ENCODE measurements at regions not wholly inside any gene's neighbourhood (a gene's known extent, or its start where the extent isn't known, plus 50 kb on each side); places are given as distances from the start of the nearest gene placed in this dataset.

DNA sequence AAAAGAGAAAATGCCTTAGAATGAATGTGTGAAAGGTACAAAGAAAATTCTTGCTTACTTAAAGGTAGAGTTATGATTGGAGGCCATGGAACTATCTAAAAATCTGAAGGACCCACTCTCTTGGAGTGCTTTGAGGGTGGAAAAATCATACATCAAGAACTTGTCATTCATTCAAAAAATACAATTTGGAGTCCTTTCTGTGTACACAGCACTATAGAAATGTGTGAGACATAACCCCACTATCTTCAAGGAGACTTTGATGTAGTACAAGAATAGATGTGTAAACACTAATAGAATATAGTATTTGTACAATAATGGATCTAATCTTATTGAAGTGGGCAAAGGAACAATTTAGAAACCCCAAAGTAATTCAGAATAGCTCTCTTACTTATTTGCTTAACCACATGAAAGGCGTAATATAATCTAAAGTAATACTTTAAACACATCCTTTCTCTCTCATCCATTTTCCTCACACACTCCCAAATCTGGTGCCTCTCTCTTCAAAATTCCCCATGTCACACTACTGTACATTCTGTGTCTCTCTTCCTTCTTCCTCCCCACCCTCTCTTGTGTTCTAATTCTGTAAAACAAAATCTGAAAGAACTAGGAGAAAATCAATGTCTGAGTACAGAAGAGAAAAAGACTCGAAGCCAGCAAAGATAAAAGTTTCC lies 166.7 kb downstream of the DNAJB9 start:
- Histone ChIP-seq H3K9me3 (ENCODE audit: control insufficient read depth, low read depth, low read length) (no peaks in the 10 kb centered on the region), H3K4me1 (ENCODE audit: control insufficient read depth, insufficient read depth, low read length) (no peaks in the 10 kb centered on the region)
- WGBS (ENCODE audit: insufficient coverage, low lambda C conversion rate), result no CpG with 5 or more reads among the region's 2 CpGs

DNA sequence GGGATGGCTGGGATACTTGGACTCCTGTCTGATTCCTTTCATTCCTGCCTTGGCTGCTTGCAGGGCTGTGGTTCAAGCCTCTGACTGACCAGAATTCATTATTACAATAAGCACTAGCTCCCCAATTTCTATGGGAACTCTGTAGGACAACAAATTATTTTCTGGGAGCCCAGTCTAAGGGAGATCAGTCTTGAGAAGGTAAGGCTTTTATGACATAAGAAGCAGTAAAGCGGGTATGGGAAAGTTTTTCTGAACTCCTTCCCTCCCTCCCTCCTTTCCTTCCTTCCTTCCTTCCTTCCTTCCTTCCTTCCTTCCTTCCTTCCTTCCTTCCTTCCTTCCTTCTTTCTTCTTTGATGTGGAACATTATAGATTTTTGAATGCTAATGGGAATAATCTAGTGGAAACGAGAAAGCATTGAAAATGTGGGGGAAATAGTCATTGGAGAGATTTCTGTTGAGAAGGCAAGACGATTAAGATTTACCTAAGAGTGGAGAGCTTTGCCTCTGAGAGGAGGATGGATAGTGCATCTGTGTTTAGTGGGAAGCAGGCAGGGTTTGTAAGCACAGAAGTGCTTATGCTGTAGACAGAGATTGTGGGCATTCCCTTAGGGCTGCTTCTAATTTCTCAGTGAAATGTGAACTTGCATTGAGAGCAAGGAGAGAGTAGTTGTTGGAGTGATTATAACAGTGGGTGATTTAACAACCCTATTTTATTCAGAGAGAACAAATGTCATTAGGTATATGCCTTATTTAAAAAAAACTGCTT lies 201.5 kb downstream of the DNAJB9 start:
- DNase-seq, result no peak
- H3K4me1 ChIP-seq (ENCODE audit: control insufficient read depth, insufficient read depth, low read length), result no peaks in the 10 kb centered on the region
- no peak overlapping the region for H3K4me3 ChIP-seq (ENCODE audit: low read length)
- 100% methylated on average over 1 of the region's 3 CpGs for WGBS (ENCODE audit: insufficient coverage, low lambda C conversion rate)
- no peaks in the 10 kb centered on the region for H3K9me3 ChIP-seq (ENCODE audit: control insufficient read depth, low read depth, low read length)
- H3K36me3 ChIP-seq (ENCODE audit: control insufficient read depth, insufficient read depth, low read length), result no peaks in the 10 kb centered on the region
- no peak overlapping the region for H3K27ac ChIP-seq (ENCODE audit: low read length)
- H3K27me3 ChIP-seq (ENCODE audit: control insufficient read depth, insufficient read depth, low read length), result no peaks in the 10 kb centered on the region

More for the DNA sequence above, 166.7 kb downstream of the DNAJB9 start:
- no peaks in the 10 kb centered on the region for H3K27me3 ChIP-seq (ENCODE audit: control insufficient read depth, insufficient read depth, low read length)
- DNase-seq, result no peak
- no peaks in the 10 kb centered on the region for H3K36me3 ChIP-seq (ENCODE audit: control insufficient read depth, insufficient read depth, low read length)
- no peak overlapping the region for H3K4me3 ChIP-seq (ENCODE audit: low read length)
- H3K27ac ChIP-seq (ENCODE audit: low read length), result no peak overlapping the region

GRCh38 chr7:108771853-108772252 lies 202.2 kb downstream of the DNAJB9 start:
- Histone ChIP-seq H3K27ac (ENCODE audit: low read length) (no peak overlapping the region), H3K36me3 (ENCODE audit: control insufficient read depth, insufficient read depth, low read length) (no peaks in the 10 kb centered on the region), H3K4me3 (ENCODE audit: low read length) (no peak overlapping the region), H3K27me3 (ENCODE audit: control insufficient read depth, insufficient read depth, low read length) (no peaks in the 10 kb centered on the region), H3K9me3 (ENCODE audit: control insufficient read depth, low read depth, low read length) (no peaks in the 10 kb centered on the region), H3K4me1 (ENCODE audit: control insufficient read depth, insufficient read depth, low read length) (no peaks in the 10 kb centered on the region)
- 74% methylated on average over 2 of the region's 2 CpGs for WGBS (ENCODE audit: insufficient coverage, low lambda C conversion rate)
- no peak for DNase-seq

DNA sequence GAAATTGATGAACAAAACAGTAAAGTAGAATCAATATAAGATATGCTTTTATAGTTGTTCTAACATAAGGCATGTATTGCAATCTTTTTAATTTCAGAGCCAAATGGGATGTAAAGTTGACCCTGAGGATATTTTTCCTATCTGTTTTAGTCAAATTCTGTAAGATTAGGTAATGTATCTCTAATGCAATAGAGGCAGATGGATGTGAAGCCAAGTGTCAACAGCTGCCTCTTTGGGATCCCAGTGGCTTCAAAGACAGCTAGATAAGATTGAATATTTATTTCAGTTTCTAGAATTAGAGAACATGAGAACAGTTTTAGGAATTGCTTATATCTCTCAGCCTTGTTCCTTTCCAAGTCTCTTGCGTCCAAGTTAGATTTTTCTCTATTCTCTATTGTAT lies 208.3 kb downstream of the DNAJB9 start:
- WGBS (ENCODE audit: insufficient coverage, low lambda C conversion rate), result 100% methylated on average over 1 of the region's 1 CpG
- Histone ChIP-seq H3K36me3 (ENCODE audit: control insufficient read depth, insufficient read depth, low read length) (no peaks in the 10 kb centered on the region), H3K9me3 (ENCODE audit: control insufficient read depth, low read depth, low read length) (no peaks in the 10 kb centered on the region), H3K4me1 (ENCODE audit: control insufficient read depth, insufficient read depth, low read length) (no peaks in the 10 kb centered on the region), H3K27me3 (ENCODE audit: control insufficient read depth, insufficient read depth, low read length) (no peaks in the 10 kb centered on the region), H3K27ac (ENCODE audit: low read length) (no peak overlapping the region), H3K4me3 (ENCODE audit: low read length) (no peak overlapping the region)
- no peak for DNase-seq

DNA sequence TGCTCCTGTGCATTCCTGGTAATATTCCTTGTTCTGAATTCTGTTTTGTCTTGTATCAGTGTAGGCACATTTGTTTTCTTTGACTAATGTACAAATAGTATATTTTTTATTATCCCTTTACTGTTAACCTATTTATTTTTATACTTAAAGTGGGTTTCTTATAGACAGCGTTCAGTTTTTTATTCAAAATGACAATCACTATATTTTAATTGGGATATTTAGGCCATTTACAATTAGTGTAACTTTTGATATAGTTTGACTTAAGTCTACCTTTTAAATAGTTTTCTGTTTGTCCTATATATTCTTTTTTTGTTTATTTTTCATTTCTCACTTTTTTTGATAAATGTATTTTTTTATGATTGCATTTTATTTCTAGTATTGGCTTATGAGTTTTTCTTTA lies 219.8 kb downstream of the DNAJB9 start:
- no peaks in the 10 kb centered on the region for H3K4me1 ChIP-seq (ENCODE audit: control insufficient read depth, insufficient read depth, low read length)
- no peak overlapping the region for H3K4me3 ChIP-seq (ENCODE audit: low read length)
- no peaks in the 10 kb centered on the region for H3K27me3 ChIP-seq (ENCODE audit: control insufficient read depth, insufficient read depth, low read length)
- no peaks in the 10 kb centered on the region for H3K9me3 ChIP-seq (ENCODE audit: control insufficient read depth, low read depth, low read length)
- H3K36me3 ChIP-seq (ENCODE audit: control insufficient read depth, insufficient read depth, low read length), result no peaks in the 10 kb centered on the region
- H3K27ac ChIP-seq (ENCODE audit: low read length), result no peak overlapping the region
- DNase-seq, result no peak
- WGBS (ENCODE audit: insufficient coverage, low lambda C conversion rate), result 100% methylated on average over 1 of the region's 1 CpG

GRCh38 chr7:108794466-108794865 lies 224.8 kb downstream of the DNAJB9 start:
- H3K4me1 ChIP-seq (ENCODE audit: control insufficient read depth, insufficient read depth, low read length), result no peaks in the 10 kb centered on the region
- no peak for DNase-seq
- H3K4me3 ChIP-seq (ENCODE audit: low read length), result no peak overlapping the region
- WGBS (ENCODE audit: insufficient coverage, low lambda C conversion rate), result 100% methylated on average over 1 of the region's 1 CpG
- H3K27ac ChIP-seq (ENCODE audit: low read length), result no peak overlapping the region
- no peaks in the 10 kb centered on the region for H3K27me3 ChIP-seq (ENCODE audit: control insufficient read depth, insufficient read depth, low read length)
- H3K36me3 ChIP-seq (ENCODE audit: control insufficient read depth, insufficient read depth, low read length), result no peaks in the 10 kb centered on the region
- no peaks in the 10 kb centered on the region for H3K9me3 ChIP-seq (ENCODE audit: control insufficient read depth, low read depth, low read length)

GRCh38 chr7:108802650-108803049 lies 233.0 kb downstream of the DNAJB9 start:
- Histone ChIP-seq H3K4me1 (ENCODE audit: control insufficient read depth, insufficient read depth, low read length) (no peaks in the 10 kb centered on the region), H3K27me3 (ENCODE audit: control insufficient read depth, insufficient read depth, low read length) (no peaks in the 10 kb centered on the region), H3K4me3 (ENCODE audit: low read length) (no peak overlapping the region), H3K36me3 (ENCODE audit: control insufficient read depth, insufficient read depth, low read length) (no peaks in the 10 kb centered on the region), H3K9me3 (ENCODE audit: control insufficient read depth, low read depth, low read length) (no peaks in the 10 kb centered on the region), H3K27ac (ENCODE audit: low read length) (no peak overlapping the region)
- no CpG with 5 or more reads among the region's 2 CpGs for WGBS (ENCODE audit: insufficient coverage, low lambda C conversion rate)
- no peak for DNase-seq

- no peak for DNase-seq
- 83% methylated on average over 4 of the region's 6 CpGs for WGBS (ENCODE audit: insufficient coverage, low lambda C conversion rate)
- H3K27me3 ChIP-seq (ENCODE audit: control insufficient read depth, insufficient read depth, low read length), result no peaks in the 10 kb centered on the region
- H3K36me3 ChIP-seq (ENCODE audit: control insufficient read depth, insufficient read depth, low read length), result no peaks in the 10 kb centered on the region
- H3K4me3 ChIP-seq (ENCODE audit: low read length), result no peak overlapping the region
- H3K27ac ChIP-seq (ENCODE audit: low read length), result no peak overlapping the region
- H3K4me1 ChIP-seq (ENCODE audit: control insufficient read depth, insufficient read depth, low read length), result no peaks in the 10 kb centered on the region
- H3K9me3 ChIP-seq (ENCODE audit: control insufficient read depth, low read depth, low read length), result no peaks in the 10 kb centered on the region
These were observed 236.2 kb downstream of the DNAJB9 start for GRCh38 chr7:108805808-108806397.

DNA sequence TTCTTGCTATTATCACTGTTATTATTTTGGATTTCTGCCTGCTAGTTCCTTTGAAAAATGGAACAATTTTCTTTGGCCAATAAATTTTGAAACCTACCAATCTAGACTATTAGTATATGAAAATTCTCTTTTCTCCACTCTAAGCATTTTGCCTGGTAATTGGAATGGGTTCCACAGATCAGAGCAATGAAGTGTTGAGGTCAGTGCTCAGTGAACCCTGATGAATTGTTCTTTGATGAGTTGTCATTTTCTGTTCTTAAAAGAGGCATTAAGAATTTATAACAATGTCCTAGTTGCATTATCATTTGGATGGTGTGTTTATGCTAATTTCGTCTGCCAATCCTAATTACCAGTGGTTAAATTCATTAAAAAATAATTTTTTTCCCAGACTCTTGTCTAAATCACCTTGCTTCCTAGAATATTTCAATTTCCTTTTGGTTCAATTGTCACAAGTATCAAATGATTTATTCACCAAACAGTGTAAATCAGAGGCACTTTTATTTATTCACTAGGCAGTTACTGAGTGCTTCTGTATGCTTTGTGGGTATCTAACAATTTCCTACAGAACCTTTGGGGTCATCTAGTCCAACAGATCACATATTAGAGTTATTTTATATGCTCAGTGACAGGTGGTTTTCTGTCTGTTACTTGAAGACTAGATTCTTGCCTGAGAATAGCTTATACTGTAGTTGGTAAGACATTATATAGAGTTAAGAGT lies 239.0 kb downstream of the DNAJB9 start:
- whole genome bisulfite sequencing (ENCODE audit: insufficient coverage, low lambda C conversion rate), result 86% methylated on average over 1 of the region's 1 CpG
- no peak for DNase-seq
- Histone ChIP-seq H3K27ac (ENCODE audit: low read length) (no peak overlapping the region), H3K4me1 (ENCODE audit: control insufficient read depth, insufficient read depth, low read length) (no peaks in the 10 kb centered on the region), H3K9me3 (ENCODE audit: control insufficient read depth, low read depth, low read length) (no peaks in the 10 kb centered on the region), H3K36me3 (ENCODE audit: control insufficient read depth, insufficient read depth, low read length) (no peaks in the 10 kb centered on the region), H3K4me3 (ENCODE audit: low read length) (no peak overlapping the region), H3K27me3 (ENCODE audit: control insufficient read depth, insufficient read depth, low read length) (no peaks in the 10 kb centered on the region)

DNA sequence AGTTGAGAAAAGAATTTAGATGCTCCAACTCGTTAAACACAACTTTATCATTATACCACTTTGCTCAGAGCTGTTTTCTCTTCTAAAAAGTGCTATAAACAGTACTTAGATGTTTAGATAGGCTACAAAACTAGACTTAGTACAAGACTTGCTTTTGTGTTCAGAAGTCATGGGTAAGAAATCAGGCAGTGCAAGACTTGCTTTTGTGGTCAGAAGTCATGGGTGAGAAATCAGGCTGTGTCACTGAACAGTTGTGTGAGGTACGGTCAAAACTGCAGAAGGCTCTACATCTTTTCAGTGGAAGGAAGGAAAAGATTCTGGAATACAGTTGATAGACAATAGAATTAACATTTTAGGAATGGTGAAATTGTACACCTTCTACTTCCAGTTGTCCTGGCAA lies 239.7 kb downstream of the DNAJB9 start:
- H3K36me3 ChIP-seq (ENCODE audit: control insufficient read depth, insufficient read depth, low read length), result no peaks in the 10 kb centered on the region
- H3K27ac ChIP-seq (ENCODE audit: low read length), result no peak overlapping the region
- no peaks in the 10 kb centered on the region for H3K4me1 ChIP-seq (ENCODE audit: control insufficient read depth, insufficient read depth, low read length)
- H3K27me3 ChIP-seq (ENCODE audit: control insufficient read depth, insufficient read depth, low read length), result no peaks in the 10 kb centered on the region
- no peaks in the 10 kb centered on the region for H3K9me3 ChIP-seq (ENCODE audit: control insufficient read depth, low read depth, low read length)
- 89% methylated on average over 1 of the region's 2 CpGs for WGBS (ENCODE audit: insufficient coverage, low lambda C conversion rate)
- no peak for DNase-seq
- H3K4me3 ChIP-seq (ENCODE audit: low read length), result no peak overlapping the region
